LNCaP clone FGC (cell line): ENCODE measurements at regions not wholly inside any gene's neighbourhood (a gene's known extent, or its start where the extent isn't known, plus 50 kb on each side); places are given as distances from the start of the nearest gene placed in this dataset.

Experiments
- DNase-seq: peaks from one replicate; pipeline ENCODE4 v3.0.0-alpha.2; 2011; ENCODE audit warnings: low read depth
- H3K4me3 ChIP-seq: 2 replicates; pipeline ENCODE4 v1.5.1; 2011; ENCODE audit warnings: mild to moderate bottlenecking, low read depth, low read length, control low read depth
- TF ChIP-seq, protein P1 (sequence below): IDR thresholded peaks from 2 replicates; pipeline ENCODE4 v1.5.1; 2012; ENCODE audit warnings: mild to moderate bottlenecking; ENCODE audit not compliant: control insufficient read depth, insufficient read depth; ENCODE audit errors: extremely low read depth

DNA sequence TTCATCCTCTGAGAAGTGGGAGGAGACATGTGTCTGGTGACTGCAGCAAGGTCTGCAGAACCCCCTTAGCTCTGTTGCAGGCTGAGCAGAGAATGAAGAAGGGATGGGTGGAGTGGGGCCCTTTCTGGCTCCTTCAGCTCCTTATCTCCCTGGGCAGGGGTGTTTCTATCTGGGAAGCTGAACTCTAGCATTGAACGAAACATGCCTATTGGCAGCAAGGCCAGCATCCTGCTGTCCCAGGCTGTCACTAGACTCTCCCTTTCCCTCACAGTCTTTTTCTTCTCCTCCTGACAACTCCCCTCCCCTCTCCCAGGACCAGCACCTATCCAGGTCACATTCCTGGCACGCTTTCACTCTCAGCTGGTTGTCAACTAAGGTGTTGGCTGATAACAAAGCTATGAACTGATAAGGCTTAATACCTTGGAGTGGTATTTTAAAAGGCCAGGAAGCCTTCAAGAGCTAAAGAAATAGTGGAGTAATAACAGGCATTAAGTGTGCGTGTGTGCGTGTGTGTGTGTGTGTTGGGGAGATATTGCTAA, 128.8 kb upstream of the FZD8 start:
- TF ChIP-seq, protein P1, sequence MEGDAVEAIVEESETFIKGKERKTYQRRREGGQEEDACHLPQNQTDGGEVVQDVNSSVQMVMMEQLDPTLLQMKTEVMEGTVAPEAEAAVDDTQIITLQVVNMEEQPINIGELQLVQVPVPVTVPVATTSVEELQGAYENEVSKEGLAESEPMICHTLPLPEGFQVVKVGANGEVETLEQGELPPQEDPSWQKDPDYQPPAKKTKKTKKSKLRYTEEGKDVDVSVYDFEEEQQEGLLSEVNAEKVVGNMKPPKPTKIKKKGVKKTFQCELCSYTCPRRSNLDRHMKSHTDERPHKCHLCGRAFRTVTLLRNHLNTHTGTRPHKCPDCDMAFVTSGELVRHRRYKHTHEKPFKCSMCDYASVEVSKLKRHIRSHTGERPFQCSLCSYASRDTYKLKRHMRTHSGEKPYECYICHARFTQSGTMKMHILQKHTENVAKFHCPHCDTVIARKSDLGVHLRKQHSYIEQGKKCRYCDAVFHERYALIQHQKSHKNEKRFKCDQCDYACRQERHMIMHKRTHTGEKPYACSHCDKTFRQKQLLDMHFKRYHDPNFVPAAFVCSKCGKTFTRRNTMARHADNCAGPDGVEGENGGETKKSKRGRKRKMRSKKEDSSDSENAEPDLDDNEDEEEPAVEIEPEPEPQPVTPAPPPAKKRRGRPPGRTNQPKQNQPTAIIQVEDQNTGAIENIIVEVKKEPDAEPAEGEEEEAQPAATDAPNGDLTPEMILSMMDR = no peak
- DNase-seq = no peak
- no peak overlapping the region for H3K4me3 ChIP-seq

DNA sequence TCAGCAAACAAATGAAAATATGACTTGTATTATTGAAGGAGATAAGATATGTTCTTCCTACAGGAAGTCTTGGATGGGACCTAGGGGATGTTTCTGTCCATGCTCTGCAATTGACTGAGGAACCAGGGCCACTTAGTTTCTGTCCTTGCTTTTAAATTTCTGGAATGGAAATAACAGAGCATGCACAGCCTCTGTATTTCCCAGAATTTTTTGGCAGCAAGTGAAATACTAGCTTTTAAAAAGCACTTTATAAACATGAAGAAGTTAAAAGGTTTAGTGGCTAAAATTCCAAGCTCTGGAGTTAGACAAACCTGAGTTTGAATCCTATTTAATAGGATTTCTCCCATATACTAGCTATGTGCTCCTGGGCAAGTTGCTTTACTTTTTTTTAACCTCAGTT, 127.7 kb upstream of the FZD8 start:
- no peak for DNase-seq
- TF ChIP-seq, protein P1 = no peak
- no peak overlapping the region for H3K4me3 ChIP-seq

DNA sequence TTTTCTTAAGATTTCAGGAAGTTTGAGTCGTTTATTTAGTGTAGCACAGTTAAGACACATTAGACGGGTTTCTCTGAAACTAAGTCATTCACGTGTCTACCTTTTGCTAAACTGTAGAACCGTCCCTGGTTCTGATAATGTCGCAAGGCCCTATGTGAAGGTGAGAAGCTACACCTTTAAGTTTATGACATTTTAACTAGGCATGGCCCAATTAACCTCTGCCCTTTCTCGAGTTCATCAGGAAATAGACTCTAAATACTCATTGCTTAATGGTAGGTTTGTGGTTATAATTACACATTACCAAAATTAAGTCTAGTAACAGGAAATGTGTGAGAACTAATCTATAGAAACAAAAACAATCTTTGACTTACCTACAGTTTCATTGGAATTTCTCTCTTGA, 126.6 kb upstream of the FZD8 start:
- H3K4me3 ChIP-seq = no peak overlapping the region
- TF ChIP-seq, protein P1 = no peak
- DNase-seq = no peak

DNA sequence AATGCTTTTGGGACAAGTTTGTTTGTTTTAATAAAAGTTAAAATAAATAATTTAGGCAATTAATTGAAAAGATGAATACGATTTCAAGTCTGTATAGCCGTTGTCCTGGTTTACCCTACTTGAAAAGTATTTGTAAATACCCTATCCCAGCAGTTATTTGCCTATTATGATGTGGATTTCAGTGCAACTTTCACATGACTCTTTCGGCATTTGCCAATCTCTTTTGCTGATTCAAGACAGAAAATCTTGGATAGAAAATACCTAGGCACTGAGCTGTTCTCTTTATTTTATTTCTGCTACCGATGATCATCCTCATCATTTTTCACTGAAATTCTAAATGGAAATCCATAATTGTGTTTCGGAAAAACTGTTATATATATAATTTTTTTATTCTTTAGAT, 125.9 kb upstream of the FZD8 start:
- no peak for DNase-seq
- TF ChIP-seq, protein P1 = no peak
- H3K4me3 ChIP-seq = no peak overlapping the region

DNA sequence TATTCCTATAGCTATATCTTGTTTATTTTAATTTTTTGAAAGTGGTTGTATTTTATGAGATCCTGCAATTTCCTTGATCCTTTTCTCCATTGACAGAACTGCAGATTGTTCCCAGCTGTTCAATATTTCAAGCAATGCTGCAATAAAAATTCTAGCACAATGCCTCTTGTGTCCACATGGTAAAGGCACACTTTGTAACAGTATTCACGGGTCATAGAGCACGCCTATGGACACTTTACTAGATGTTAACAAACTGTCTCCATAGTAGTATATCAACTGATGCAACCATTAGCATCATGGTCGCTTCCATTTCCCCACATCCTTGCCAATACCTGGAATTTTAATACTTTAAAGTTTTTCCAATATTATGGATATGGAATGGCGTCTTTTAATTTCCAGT, 123.9 kb upstream of the FZD8 start:
- DNase-seq = no peak
- H3K4me3 ChIP-seq = no peak overlapping the region
- TF ChIP-seq, protein P1 = no peak

DNA sequence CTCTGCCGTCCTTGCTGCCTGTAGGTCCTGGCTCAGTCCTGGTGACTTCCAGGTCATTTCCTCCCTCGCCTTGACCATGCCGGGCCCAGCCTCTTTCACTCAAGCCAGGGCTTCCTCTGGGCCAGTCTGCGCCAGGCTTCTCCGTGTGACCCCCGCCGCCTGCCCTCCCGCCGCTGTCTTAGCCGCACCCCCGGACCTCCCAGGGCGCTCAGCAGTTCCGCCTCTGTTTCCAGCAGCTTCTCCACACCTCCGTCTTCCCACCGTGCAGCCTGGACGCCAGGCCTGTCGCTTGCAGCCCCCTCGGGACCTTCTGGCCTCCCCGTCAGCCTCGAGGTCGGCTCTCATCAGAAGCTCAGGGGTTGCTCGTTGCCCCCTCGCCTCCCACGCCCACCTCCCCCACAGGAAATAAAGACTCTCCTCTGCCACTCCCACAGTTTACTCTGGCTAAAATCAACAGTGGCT, 123.0 kb upstream of the FZD8 start:
- no peak for DNase-seq
- TF ChIP-seq, protein P1 = no peak
- H3K4me3 ChIP-seq = no peak overlapping the region

DNA sequence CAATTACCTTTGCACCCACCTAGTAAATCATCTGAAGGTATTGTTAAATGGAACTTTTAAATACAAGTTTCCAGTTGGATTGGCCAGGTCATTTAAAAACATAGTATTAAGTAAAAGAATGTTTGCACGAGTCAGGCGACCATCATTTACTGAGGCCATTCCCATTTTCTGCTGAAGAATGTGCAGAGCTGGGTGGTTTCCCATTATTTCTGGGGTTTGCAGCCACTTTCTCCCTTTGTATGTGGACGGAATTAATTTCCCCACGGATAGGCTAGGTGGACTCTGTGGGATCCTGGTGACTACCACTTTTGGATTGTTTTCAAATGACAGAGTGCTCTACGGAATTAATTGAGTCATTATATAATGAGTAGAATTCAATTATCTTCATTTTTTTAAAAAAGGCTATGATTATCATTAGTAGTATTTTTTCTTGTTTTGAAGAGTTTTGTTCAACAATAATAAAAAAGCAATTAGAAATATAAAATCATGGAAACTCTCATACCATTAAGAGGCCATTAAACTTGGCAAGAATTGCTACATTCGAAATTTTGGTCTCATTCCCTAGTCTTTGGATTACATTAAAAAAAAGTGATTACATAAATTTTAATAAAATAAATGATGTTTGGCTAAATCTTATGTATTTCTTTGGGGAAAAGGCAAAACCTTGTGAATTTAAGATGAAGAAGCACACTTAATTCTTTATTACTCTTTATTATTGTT, 120.4 kb upstream of the FZD8 start:
- no peak overlapping the region for H3K4me3 ChIP-seq
- TF ChIP-seq, protein P1 = no peak
- DNase-seq = no peak
